ENCODE measurements at regions not wholly inside any gene's neighbourhood (a gene's known extent, or its start where the extent isn't known, plus 50 kb on each side); places are given as distances from the start of the nearest gene placed in this dataset.

GRCh38 chr16:76175718-76176117 lies 101.5 kb upstream of the CNTNAP4 start:
- no peak for TF ChIP-seq POLR2A (IDR thresholded peaks at IDR 0.05)
- no peaks in the 10 kb centered on the region for H3K9me3 ChIP-seq
- 50 to 53% methylated on average over 3 of the region's 3 CpGs for WGBS, 2 donors
- intact Hi-C loops (cut with DNase I) = no loop called here
- H3K27ac ChIP-seq = no peak overlapping the region
- no peaks in the 10 kb centered on the region for H3K36me3 ChIP-seq
- no peak overlapping the region for H3K4me3 ChIP-seq
- DNase-seq = no peak
- H3K27me3 ChIP-seq = no peaks in the 10 kb centered on the region
- H3K4me1 ChIP-seq = no peaks in the 10 kb centered on the region

DNA sequence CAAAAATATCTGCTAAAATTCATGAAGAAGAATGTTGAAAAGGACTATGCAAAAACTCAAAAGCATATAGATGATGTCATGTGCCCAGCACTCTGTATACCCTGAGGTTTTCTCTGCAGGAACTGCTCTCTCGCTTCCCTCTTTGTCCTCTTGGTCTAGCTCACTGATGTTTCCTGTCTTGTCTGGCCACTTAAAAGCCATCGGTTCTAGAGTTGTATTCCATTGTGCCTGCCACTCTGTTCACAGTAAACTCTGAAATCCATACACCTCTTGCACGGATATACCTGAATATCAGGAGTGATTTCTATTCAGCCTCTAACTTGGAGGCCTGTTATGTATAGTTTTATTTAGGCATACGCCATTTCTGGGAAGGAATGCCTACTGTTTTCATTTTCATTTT lies 101.0 kb upstream of the CNTNAP4 start:
- Histone ChIP-seq H3K4me3 (no peak overlapping the region), H3K9me3 (no peaks in the 10 kb centered on the region), H3K36me3 (no peaks in the 10 kb centered on the region), H3K27ac (no peak overlapping the region), H3K4me1 (no peaks in the 10 kb centered on the region), H3K27me3 (no peaks in the 10 kb centered on the region)
- no peak for TF ChIP-seq POLR2A (IDR thresholded peaks at IDR 0.05)
- TF ChIP-seq, protein P1, sequence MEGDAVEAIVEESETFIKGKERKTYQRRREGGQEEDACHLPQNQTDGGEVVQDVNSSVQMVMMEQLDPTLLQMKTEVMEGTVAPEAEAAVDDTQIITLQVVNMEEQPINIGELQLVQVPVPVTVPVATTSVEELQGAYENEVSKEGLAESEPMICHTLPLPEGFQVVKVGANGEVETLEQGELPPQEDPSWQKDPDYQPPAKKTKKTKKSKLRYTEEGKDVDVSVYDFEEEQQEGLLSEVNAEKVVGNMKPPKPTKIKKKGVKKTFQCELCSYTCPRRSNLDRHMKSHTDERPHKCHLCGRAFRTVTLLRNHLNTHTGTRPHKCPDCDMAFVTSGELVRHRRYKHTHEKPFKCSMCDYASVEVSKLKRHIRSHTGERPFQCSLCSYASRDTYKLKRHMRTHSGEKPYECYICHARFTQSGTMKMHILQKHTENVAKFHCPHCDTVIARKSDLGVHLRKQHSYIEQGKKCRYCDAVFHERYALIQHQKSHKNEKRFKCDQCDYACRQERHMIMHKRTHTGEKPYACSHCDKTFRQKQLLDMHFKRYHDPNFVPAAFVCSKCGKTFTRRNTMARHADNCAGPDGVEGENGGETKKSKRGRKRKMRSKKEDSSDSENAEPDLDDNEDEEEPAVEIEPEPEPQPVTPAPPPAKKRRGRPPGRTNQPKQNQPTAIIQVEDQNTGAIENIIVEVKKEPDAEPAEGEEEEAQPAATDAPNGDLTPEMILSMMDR (IDR thresholded peaks at IDR 0.05) = no peak
- DNase-seq = no peak
- 63 to 64% methylated on average over 4 of the region's 4 CpGs for WGBS, 2 donors
- intact Hi-C loops (cut with DNase I) = no loop called here

- no peak for DNase-seq
- no peak for TF ChIP-seq POLR2A (IDR thresholded peaks at IDR 0.05)
- TF ChIP-seq, protein P1 (IDR thresholded peaks at IDR 0.05) = no peak
- intact Hi-C loops (cut with DNase I) = no loop called here
- Histone ChIP-seq H3K4me3 (no peak overlapping the region), H3K4me1 (no peaks in the 10 kb centered on the region), H3K36me3 (no peaks in the 10 kb centered on the region), H3K27ac (no peak overlapping the region), H3K9me3 (no peaks in the 10 kb centered on the region), H3K27me3 (no peaks in the 10 kb centered on the region)
- 72 to 81% methylated on average over 4 of the region's 4 CpGs for WGBS, 2 donors
Measured at GRCh38 chr16:76176616-76177015, 100.6 kb upstream of the CNTNAP4 start.

DNA sequence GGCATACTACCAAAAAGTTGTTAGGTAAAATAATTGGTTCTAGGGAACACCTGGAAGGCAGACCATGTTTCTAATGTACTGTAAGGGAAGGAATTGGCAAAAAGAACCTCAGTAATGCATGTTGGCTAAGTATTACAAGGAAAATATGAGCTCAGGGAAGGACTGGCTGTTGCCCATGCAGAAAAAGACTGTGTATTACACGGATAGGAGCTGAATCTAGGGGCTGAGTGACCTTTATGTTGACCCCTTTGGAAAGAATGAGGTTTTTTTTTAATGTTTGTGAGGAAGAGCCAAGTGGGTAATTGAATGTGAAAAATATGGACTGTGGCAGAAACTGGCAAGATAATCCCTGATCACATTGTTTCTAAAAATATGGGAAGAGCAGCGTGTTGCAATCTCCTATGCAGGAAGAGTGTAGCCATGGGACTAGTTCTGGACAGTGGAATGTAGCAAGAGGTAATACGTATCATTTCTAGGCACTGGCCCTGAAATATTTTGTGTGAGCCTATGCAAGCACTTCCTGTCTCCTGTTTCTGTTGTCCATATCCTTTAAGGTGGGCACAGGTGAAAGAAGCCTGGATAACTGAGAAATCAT lies 95.1 kb upstream of the CNTNAP4 start:
- intact Hi-C loops (cut with DNase I) = no loop called here
- DNase-seq = no peak

DNA sequence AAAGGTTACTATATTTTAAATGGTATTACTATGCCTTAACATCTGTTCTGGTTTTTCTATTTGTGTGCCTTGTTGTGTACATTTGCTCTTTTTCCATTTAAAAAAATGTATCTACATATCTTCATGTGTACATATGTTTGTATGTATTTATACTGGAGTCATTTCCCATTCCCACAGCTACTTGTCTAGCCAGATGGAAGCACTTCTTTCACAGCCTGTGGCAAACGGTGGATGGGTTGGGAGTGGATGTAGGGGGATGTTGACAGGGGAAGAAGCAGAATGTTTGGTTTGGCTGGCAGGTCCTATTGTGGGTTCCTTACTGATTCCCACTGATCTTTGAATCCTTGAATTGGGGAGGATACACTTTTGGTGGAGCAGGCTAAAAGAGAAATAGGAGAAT lies 93.6 kb upstream of the CNTNAP4 start:
- Histone ChIP-seq H3K4me3 (no peak overlapping the region), H3K36me3 (no peaks in the 10 kb centered on the region), H3K27ac (no peak overlapping the region), H3K4me1 (no peaks in the 10 kb centered on the region), H3K9me3 (peaks cover 0 to 6% (median 0%) of the 10 kb centered on the region in 3 donors), H3K27me3 (no peaks in the 10 kb centered on the region)
- DNase-seq = no peak
- WGBS, 2 donors = 23 to 33% methylated on average over 1 of the region's 1 CpG
- no peak for TF ChIP-seq POLR2A (IDR thresholded peaks at IDR 0.05)
- TF ChIP-seq, protein P1 (IDR thresholded peaks at IDR 0.05) = no peak
- intact Hi-C loops (cut with DNase I) = no loop called here

More for the DNA sequence above, 95.1 kb upstream of the CNTNAP4 start:
- WGBS, 2 donors = 36 to 43% methylated on average over 3 of the region's 3 CpGs
- Histone ChIP-seq H3K4me1 (no peaks in the 10 kb centered on the region), H3K36me3 (no peaks in the 10 kb centered on the region), H3K4me3 (no peak overlapping the region), H3K9me3 (no peaks in the 10 kb centered on the region), H3K27me3 (no peaks in the 10 kb centered on the region), H3K27ac (no peak overlapping the region)
- TF ChIP-seq, protein P1 (IDR thresholded peaks at IDR 0.05) = no peak
- TF ChIP-seq POLR2A (IDR thresholded peaks at IDR 0.05) = no peak

DNA sequence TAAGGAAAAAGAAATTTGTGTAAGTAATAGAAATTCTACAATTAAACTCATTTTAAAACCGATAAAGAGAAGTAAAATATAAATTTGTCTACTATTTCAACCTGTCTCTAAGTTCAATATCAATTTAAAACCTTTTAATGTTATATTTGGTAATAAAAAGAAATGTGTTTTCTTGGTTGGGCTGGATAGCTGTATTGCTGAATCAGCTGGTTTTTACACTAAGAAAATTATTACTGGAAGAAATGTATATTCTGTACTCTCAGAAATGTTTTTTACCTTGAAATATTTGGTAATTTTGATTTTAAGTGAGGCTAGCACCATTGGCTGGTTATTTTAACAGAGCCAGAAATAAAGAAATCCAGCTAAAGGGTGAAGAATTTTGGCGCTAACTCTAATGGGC lies 87.1 kb upstream of the CNTNAP4 start:
- no peak for DNase-seq
- Histone ChIP-seq H3K36me3 (no peaks in the 10 kb centered on the region), H3K4me1 (peaks cover 0 to 6% (median 3%) of the 10 kb centered on the region in 3 donors), H3K27me3 (no peaks in the 10 kb centered on the region), H3K4me3 (no peak overlapping the region), H3K27ac (no peak overlapping the region), H3K9me3 (peaks cover 0 to 6% (median 0%) of the 10 kb centered on the region in 3 donors)
- intact Hi-C loops (cut with DNase I) = no loop called here
- 79 to 91% methylated on average over 2 of the region's 2 CpGs for WGBS, 2 donors
- no peak for TF ChIP-seq POLR2A (IDR thresholded peaks at IDR 0.05)
- TF ChIP-seq, protein P1 (IDR thresholded peaks at IDR 0.05) = no peak
